SKM-1 (cell line): ENCODE measurements at regions not wholly inside any gene's neighbourhood (a gene's known extent, or its start where the extent isn't known, plus 50 kb on each side); places are given as distances from the start of the nearest gene placed in this dataset.
"Not testable (repeated sequence)": the region's sequence is repeated elsewhere in the genome, so short reads cannot be mapped to it uniquely, and the experiment has no call there.

Source experiments
- DNase-seq: peaks from one replicate; lab custom pipeline; 2025; ENCODE audit not compliant: unreplicated experiment; lab: John Stamatoyannopoulos, UW

DNA sequence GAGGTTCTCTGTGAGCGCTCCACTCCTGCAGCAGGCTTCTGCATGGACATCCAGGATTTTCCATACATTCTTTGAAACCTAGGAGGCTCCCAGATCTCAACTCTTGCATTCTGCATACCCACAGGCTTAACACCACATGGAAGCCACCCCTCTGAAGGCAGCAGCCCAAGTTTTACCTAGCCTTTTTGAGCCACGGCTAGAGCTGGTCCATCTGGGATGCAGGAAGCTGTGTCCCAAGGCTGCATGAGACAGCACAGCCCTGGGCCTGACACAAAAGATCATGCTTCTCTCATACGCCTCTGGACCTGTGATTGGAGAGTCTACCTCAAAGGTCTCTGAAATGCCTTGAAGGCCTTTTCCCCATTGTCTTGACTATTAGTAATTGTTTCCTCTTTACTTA is 53.6 kb upstream of the RPRM start:
- DNase-seq: no peak

DNA sequence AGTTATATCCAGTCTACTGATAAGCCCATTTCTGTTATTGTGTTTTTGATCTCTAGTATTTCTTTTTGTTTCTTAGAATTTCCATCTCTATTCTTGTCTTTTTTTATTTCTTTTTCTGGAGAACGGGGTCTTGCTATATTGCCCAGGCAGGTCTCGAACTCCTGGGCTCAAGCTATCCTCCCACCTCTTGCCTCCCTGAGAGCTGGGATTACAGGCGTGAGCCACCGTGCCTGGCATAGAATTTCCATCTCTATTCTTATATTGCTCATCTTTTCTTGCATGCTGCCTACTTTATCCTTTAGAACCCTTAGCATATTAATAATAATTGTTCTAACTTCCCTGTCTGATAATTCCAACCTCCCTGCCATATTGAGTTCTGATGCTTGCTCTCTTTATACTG is 55.2 kb upstream of the RPRM start:
- DNase-seq: not testable (repeated sequence)

DNA sequence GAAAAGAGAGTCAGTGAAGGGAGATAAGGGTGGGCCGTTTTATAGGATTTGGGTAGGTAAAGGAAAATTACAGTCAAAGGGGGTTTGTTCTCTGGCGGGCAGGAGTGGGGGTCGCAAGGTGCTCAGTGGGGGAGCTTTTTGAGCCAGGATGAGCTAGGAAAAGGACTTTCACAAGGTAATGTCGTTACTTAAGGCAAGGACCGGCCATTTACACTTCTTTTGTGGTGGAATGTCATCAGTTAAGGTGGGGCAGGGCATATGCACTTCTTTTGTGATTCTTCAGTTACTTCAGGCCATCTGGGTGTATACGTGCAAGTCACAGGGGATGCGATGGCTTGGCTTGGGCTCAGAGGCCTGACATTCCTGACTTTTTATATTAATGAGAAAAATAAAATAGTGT is 56.0 kb upstream of the RPRM start:
- DNase-seq: not testable (repeated sequence)

DNA sequence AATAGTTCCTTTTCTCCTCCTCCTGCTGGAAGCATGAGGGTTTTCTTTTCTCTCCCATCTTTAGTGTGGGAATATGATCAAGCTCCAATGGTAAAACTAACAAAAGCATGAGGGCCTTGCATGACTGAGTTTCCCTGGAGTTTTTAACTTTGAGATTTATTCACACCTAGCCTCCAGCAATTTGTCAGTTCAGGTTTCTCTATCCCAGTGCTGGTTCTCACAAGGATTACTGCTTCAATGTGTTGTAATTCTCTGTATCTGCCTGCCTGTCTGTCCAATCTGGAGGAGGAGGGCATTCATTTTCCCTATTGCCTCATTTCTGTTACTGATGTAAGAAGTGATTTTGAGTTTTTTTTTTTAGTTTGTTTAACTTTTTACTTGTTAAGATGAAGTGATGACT is 57.6 kb upstream of the RPRM start:
- DNase-seq: no peak

DNA sequence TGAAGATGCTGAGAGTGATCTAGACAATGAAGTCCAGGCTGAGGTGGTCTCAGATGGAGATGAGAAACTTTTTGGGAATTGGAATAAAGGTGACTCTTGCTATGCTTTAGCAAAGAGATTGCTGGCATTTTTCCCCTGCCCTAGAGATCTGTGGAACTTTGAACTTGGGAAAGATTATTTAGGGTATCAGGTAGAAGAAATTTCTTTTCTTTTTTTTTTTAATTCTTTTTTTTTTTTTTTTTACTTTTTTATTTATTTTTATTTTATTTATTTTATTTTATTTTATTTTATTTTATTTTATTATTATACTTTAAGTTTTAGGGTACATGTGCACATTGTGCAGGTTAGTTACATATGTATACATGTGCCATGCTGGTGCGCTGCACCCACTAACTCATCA is 59.5 kb upstream of the RPRM start:
- DNase-seq: not testable (repeated sequence)

DNA sequence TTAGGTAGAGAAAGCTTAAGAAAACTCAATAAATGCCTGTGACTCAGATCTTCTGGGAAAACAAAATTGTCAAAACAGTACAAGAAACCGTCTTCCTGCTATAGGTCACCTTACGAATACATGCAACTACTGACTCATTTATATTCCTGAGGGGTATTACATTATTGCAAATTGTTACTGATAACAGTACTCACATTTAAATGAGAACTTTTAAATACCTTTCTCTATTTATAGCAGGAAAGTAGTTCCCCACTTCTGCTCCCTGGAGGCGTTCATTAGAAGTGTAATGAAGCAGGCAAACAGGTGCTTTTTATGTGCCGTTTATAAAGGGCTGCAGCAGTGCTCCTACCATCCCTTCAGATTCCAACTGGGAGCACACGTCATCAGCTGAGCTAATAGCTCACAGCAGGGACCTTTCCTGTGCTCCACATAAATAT is 65.1 kb upstream of the RPRM start:
- DNase-seq: no peak

DNA sequence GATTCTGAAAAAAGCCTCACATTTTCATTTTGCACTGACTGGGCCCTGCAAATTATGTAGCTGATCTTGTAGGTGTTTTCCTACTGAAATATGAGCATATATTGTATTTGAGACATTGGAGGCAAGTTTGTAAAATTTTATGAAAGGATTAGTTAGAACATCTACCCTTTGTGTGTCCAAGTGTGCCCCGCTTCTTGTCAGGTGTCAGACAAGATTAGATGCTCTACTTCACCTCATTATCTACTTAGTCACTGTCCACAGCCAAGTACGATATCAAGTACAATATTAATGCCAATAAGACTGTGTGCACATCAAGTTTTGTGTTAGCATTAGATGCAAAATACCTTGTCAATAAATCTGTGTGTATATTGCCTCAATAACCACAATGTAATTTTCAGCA is 67.8 kb upstream of the RPRM start:
- DNase-seq: no peak

DNA sequence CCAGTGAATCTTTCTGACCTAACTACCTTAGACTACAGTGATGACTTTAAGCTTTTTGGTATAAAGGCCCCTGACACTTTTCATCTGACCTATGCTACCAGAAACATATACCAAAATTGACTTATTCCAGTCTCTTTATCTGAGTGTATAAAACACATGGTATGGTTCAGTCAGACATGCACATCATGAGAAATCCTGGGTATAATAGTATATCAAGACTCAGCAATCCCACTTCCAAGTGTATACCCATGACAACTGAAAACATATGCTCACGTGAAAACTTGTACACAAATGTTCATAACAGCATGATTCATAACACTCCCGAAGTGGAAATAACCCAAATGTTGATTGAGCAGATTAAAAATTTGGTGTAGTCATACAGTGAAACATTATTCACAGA is 70.0 kb upstream of the RPRM start:
- no peak for DNase-seq

DNA sequence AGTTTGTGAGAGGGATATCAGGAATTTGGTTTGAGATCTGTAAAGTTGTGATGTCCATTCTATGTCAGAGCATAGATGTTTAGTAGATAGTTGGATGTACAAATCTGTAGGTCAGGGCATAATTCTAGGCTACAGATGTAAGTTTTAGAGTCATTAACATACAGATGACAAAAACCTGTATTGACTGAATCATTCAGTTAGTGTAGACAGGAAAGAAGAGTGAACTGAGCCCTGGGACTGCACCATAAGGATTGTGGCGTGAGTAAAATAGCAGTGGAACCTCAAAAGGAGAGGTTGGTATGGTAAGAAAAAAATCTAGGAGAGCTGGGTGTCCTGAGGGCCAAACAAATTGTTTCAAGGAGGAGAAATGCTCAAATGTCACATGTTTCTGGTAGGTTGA is 73.1 kb upstream of the RPRM start:
- DNase-seq: no peak

DNA sequence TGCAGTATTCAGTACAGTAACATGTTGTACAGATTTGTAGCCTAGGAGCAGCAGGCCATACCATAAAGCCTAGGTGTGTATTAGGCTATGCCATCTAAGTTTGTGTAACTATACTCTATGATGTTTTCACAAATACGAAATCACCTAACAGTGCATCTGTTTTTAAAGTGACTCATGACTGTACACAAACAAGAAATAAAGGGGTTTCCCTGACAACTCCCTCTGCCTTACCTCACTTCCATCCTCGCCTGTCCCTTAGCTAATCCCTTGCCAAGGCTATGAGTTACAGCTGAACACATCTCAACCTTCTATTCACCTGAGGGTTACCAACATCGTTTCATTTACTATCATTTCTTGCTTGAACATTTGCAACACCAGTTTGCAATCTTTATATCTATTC is 78.6 kb upstream of the RPRM start:
- DNase-seq: no peak

DNA sequence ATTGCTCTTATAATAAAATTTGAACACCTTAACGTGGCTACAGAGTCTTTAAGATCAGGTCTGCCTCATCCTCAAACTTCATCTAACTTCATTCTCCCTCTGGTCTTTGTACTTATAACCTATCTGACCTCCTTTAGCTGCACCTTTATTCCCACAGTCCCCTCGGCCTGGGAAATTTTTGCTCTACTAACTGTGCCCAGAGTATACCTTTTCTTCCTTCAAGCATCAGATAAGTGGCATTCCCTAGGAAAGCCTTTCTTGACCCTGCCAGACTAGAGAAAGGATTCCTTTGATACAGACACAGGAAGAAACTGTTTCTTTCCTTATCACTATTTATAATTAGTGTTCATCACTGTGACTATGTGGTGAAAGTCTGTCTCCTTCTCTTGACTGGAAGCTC is 79.2 kb upstream of the RPRM start:
- no peak for DNase-seq

DNA sequence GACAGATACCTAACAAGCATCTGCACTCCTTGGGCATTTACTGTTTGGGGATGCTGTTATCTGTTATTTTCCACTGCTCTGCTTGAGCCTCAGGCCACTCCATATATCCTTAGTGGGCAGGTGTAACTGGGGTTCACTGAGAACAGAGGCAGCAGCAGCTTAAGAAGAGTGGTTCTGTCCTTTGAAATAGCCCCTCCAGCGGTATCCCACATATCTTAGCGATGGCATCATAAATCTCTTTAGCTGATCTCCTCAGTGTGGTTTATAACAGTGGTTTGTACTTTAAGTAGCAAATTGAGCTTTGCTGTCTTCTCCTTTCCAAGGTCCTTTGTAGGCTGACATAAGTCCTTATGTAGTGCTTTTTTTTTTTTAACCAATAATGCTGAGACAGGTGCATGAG is 79.7 kb upstream of the RPRM start:
- DNase-seq: no peak

DNA sequence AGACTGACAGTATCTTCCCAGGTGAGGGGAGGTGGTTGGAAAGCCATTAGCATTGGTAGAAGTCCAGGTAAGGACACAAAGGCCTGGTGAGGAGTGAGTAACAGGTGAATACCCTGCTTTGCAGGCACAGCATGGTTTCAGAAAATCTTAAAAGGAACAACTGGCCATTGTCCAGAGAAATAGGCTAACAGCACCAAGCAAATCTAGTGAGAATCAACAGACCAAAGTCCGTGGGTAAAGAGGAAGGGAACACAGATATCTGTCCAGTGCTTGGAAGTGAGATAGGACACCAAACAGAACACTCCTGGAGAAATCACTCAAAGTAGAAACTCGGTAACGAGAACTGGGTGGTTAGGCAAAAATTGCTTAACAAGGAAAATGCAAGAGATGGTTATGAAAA is 88.8 kb upstream of the RPRM start:
- no peak for DNase-seq

DNA sequence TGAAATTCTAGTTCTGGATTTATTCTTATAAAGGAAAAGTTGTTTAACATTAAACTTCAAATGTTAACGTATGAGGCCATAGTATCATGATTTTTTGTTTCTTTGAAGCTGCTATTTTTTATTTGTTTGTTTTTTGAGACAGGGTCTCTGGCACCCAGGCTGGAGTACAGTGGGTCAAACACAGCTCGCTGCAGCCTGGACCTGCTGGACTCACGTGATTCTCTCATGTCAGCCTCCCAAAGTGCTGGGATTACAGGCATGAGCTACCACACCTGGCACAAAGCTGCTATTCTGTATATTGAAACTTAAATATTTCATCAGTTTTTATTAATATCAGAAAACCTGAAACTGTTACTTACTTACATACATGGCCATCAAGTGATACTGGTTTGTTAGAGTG is 89.5 kb upstream of the RPRM start:
- no peak for DNase-seq

DNA sequence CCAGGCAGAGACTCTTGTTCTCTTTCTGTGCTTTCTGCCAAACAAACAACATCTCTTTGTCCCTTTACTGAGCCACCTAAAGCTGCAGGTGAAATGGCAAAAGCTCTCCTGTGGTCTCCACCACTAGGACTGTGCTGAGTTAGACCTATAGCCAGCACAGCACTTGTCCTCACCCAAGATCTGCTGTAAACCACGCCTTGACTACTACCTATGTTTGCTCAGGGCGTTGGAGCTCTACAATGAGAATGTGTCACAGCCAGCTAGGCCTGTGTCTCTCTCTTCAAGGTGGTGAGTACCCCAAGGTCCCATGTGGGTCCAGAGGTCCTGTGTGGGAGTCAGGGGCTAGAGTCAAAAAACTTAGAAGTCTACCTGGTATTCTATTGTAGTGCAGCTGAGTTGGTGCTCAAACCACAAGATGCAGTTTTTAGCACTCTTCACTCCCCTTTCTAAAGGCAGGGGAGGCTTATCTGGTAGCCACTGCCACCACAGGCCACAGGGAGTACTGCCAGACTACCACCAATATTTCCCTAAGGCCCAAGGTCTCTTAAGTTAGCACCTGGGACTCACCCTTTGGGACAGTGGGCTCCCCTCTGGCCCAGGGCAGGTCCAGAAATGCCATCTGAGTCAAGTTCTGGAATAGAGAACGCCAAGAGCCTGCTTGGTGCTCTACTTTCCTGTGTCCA is 96.8 kb upstream of the RPRM start:
- no peak for DNase-seq

DNA sequence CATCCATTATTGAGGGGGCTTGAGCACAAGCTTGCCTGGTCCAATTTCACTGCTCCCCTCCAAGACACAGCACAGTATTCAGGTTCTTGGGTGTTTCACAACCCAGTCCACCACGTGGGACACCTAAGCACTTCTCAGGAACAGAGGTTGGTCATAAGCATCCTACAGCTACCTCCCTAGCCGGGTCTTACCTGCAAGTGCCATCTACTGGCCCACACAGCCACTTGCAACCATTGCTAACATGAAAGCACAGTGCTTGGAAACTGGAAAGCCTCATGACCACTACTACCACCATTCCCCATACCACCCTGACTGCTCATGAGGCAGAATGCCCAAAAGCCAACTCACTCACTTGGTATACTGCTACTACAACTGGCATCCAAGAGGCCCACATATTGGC is 105.7 kb upstream of the RPRM start:
- no peak for DNase-seq

DNA sequence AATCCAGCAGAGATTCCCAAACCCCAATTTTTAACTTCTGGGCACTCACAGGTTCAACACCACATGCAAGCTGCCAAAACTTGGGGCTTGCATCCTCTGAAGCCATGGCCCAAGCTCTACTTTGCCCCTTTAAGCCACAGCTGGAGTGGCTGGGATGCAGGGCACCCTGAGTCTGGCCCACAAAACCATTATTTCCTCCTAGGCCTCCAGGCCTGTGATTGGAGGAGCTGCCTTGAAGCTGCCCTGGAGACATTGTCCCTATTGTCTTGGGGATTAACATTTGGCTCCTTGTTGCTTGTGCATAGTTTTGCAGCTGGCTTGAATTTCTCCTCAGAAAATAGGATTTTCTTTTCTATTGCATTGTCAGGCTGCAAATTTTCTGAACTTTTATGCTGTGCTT is 109.8 kb upstream of the RPRM start:
- DNase-seq: no peak

DNA sequence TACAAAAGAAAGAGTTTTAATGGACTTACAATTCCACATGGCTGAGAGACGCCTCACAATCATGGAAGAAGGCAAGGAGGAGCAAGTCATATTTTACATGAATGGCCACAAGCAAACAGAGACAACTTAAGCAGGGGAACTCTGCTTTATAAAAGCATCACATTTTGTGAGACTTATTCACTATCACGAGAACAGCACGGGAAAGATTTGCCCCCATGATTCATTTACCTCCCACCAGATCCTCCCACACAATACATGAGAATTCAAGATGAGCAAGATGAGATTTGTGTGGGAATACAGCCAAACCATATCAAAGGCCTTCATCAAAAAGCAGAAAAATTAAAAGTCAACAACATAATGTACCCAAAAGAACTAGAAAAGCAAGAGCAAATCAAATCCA is 111.0 kb upstream of the RPRM start:
- DNase-seq: no peak

DNA sequence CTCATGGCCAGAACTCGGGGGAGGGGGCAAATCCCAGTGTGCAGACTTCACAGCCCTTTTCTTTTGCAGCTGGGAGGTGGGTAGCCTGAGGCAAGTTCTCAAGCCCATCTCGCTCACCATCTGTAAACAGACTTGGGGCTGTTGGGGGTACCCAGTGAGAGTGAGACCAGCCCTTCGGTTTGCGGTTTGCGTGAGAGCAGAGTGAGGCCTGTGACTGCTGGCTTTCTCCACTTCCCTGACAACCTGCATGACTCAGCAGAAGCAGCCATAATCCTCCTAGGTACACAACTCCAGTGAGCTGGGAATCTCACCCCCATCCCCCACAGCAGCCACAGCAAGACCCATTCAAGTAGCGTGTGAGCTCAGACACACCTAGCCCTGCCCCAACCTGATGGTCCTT is 114.5 kb upstream of the RPRM start:
- DNase-seq: not testable (repeated sequence)

DNA sequence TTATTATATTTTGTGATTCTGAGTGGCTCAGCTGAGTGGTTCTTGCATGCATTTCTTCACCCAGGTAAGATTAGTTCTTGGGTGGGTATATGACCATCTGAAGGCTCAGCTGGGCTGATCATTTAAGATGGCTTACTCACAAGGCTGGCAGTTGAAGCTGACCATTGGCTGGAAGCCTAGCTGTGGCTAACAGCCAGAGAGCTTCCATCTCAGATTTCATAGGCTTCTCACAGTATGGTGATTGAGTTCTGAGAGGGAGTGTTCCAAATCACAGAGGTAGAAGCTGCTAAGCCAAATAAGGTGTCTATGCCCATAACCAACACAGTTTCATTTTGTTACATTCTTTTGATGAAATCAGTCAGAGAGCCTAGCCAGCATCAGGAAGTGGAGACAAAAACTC is 117.4 kb upstream of the RPRM start:
- DNase-seq: no peak

DNA sequence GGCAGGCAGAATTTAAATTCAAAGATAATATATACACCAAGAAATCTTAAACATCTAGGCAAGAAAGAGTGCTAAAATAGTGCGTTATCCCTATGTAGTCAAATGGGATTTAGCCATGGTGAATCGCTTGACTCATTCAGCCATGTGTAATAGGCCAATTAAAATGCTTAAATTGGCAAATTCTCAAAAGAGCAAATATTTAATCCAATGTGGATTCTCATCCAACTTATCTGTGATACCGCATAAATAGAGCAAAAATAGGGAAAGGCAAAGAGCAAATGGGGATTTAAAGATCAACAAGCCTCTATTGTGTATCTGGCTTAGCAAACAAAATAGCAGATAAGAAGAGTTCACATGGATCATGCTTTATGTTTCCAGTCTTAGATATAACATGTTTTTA is 123.2 kb upstream of the RPRM start:
- no peak for DNase-seq

DNA sequence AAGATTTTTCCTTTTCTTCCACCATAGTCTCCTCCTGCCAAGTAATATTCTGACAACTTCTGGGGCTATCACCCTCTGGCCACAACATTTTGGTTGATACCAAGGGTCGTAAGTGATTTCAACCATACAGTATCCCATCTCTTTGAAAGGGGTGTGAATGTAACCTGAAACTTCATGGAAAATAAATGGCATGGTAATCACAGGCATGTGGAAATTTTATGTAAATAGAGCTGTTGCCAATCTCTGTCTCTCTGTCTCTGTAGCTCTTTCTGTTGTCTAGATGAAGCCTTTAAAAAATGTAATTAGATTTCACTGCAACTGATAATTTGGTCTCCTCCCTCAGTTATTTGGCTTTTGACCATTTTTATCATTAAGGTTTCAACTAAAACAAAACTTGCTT is 125.6 kb upstream of the RPRM start:
- DNase-seq: no peak

DNA sequence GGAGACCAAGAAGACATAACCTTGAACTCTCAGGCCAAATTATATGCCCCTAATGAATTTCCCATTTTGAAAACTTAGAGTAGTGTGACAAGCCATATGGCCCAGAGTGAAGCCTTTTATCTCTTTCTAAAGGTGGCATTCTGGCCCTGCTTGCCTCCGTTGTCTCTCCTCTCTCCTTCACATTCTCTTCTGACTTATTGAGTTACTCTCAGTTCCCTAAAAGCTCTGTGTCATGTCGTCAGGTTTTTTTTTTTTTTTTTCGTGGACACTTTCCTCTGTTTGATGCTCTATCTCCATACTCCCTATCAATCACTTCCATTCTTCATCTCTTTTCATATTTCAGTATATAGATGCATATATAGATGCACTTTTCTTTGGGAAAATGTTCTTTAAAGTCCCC is 128.1 kb upstream of the RPRM start:
- DNase-seq: no peak

DNA sequence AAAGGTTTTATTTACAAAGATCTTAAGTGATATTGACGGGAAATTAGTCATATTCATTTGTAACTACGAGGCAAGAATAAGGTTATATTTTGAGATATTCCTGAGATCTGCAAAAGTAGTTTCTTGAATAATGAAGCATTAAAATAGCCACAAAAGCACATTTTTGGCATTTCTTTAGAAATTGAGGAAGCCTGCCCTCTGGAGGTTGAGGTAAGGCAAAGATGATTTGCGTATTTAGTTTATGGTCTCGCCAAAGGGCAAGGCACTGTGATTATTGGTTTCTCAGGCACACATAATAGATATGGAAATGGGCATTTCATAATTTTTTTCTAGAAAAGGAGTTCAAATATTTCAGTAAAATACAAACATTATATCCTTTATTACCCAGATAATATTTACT is 143.7 kb upstream of the RPRM start:
- no peak for DNase-seq
